GM12878 (cell line): ENCODE measurements at regions not wholly inside any gene's neighbourhood (a gene's known extent, or its start where the extent isn't known, plus 50 kb on each side); places are given as distances from the start of the nearest gene placed in this dataset.

ENCODE experiments used
- ATAC-seq: fragments of 200-7000 bp; cut with Tn5 transposase; 3 replicates; pipeline ENCODE4 v1.9.1; 2020; ENCODE audit warnings: mild to moderate bottlenecking, moderate library complexity
- BruUV-seq: library from RNA; stranded (reverse); fragments of 400-500 nt; replicated peaks from 2 replicates; lab custom pipeline; 2021; lab: Mats Ljungman, UMichigan
- CTCF ChIA-PET: fragments of 300-600 bp; sonication (Branson Sonifier 250); formaldehyde crosslinking; extraction: SDS; loops from one replicate; lab custom pipeline; 2021; ENCODE audit warnings: inconsistent platforms; lab: Yijun Ruan, JAX
- POLR2A ChIA-PET: fragments of 350-600 bp; formaldehyde crosslinking; extraction: SDS; loops from one replicate; lab custom pipeline; 2021; ENCODE audit warnings: inconsistent platforms; lab: Charles Lee
- RAD21 ChIA-PET: fragments of 300-600 bp; sonication (Branson Sonifier 250); formaldehyde crosslinking; loops from one replicate; lab custom pipeline; 2023; ENCODE audit warnings: antibody characterized with exemption; ENCODE audit not compliant: unreplicated experiment; lab: Charles Lee
- SMC1A ChIA-PET: fragments of 300-600 bp; sonication (Branson Sonifier 250); formaldehyde crosslinking; loops from one replicate; lab custom pipeline; 2023; ENCODE audit not compliant: unreplicated experiment, uncharacterized antibody; lab: Charles Lee
- DNase-seq: peaks from one replicate; pipeline ENCODE4 v3.0.0-alpha.2; 2011; ENCODE audit warnings: low read depth, low spot score
- FAIRE-seq: peaks from 3 replicates; lab custom pipeline; 2011; peaks lifted over from hg19 to GRCh38; lab: Jason Lieb, UNC
- H2AFZ ChIP-seq: 2 replicates; pipeline ENCODE4 v1.6.0; 2011; ENCODE audit warnings: low read depth, low read length, control low read depth; ENCODE audit not compliant: control insufficient read depth
- H3K27ac ChIP-seq: 2 replicates; pipeline ENCODE4 v1.5.1; 2011; ENCODE audit warnings: control low read depth; ENCODE audit not compliant: control insufficient read depth, insufficient read depth
- H3K27me3 ChIP-seq, 2 experiments: replicated peaks in 1 of 2; 2 replicates each; pipeline versions ENCODE4 v1.6.0 to v1.6.1; 2011; ENCODE audit warnings: low read length in 1 of 2; ENCODE audit not compliant: control insufficient read depth in 2 of 2, insufficient read depth in 2 of 2
- H3K36me3 ChIP-seq, 2 experiments: 2 replicates each; pipeline ENCODE4 v1.5.1; 2011; ENCODE audit warnings: low read length in 1 of 2; ENCODE audit not compliant: control insufficient read depth in 2 of 2, insufficient read depth in 2 of 2
- H3K4me1 ChIP-seq: 2 replicates; pipeline ENCODE4 v1.6.1; 2011; ENCODE audit warnings: mild to moderate bottlenecking, low read length, moderate library complexity, mixed read lengths; ENCODE audit not compliant: control insufficient read depth, insufficient read depth
- H3K4me2 ChIP-seq: 2 replicates; pipeline ENCODE4 v1.6.0; 2011; ENCODE audit warnings: control low read depth; ENCODE audit not compliant: control insufficient read depth, insufficient read depth
- H3K4me3 ChIP-seq: fragments of 200-600 bp; sonication (generic); 2 replicates; pipeline ENCODE4 v1.5.1; 2016
- H3K79me2 ChIP-seq: 2 replicates; pipeline ENCODE4 v1.6.0; 2011; ENCODE audit warnings: low read length; ENCODE audit not compliant: control insufficient read depth, insufficient read depth
- H3K9ac ChIP-seq: 2 replicates; pipeline ENCODE4 v1.8.0; 2011; ENCODE audit warnings: low read length, control low read depth, mixed read lengths; ENCODE audit not compliant: control insufficient read depth, insufficient read depth
- H3K9me3 ChIP-seq: replicated peaks from 3 replicates; pipeline ENCODE4 v1.5.1; 2011; ENCODE audit warnings: mild to moderate bottlenecking, low read length; ENCODE audit not compliant: control insufficient read depth, insufficient read depth
- H4K20me1 ChIP-seq: 2 replicates; pipeline ENCODE4 v1.6.0; 2011; ENCODE audit not compliant: control insufficient read depth, insufficient read depth
- BRCA1 ChIP-seq: IDR thresholded peaks from 2 replicates; pipeline ENCODE4 v1.6.1; 2011; ENCODE audit warnings: low read depth, low read length, improper control_type of control experiment
- CBX5 ChIP-seq: sonication (generic); IDR thresholded peaks from 2 replicates; pipeline ENCODE4 v1.6.1; 2016; ENCODE audit warnings: low read depth, moderate library complexity, mild to moderate bottlenecking, inconsistent platforms
- POLR2AphosphoS5 ChIP-seq: IDR thresholded peaks from 2 replicates; pipeline ENCODE4 v1.6.1; 2011; ENCODE audit warnings: mild to moderate bottlenecking, low read length, inconsistent platforms
- TCF7 ChIP-seq: IDR thresholded peaks from 2 replicates; pipeline ENCODE4 v1.6.1; 2014; ENCODE audit warnings: antibody characterized with exemption, borderline replicate concordance
- WRNIP1 ChIP-seq: IDR thresholded peaks from 2 replicates; pipeline ENCODE4 v1.6.1; 2011; ENCODE audit warnings: low read depth, low read length, improper control_type of control experiment, borderline replicate concordance
- ZNF207 ChIP-seq: fragments of 450-650 bp; IDR thresholded peaks from 2 replicates; pipeline ENCODE4 v1.6.1; 2014; ENCODE audit warnings: antibody characterized with exemption, mild to moderate bottlenecking, borderline replicate concordance
- WGBS: methylation state at CpG from one replicate; pipeline ENCODE4 v1.1.6; 2016; ENCODE audit warnings: low lambda C conversion rate; ENCODE audit not compliant: insufficient replicate concordance, insufficient coverage; ENCODE audit errors: missing lambda C conversion rate; 5-methylcytosine and 5-hydroxymethylcytosine counted together
- in situ Hi-C: fragments of 300-500 bp; cut with MboI; formaldehyde crosslinking; loops from 9 replicates; pipeline ENCODE4 v1.14.3; 2018; ENCODE audit warnings: mixed read lengths
- intact Hi-C: fragments of 100-400 bp; cut with micrococcal nuclease; formaldehyde crosslinking; loops from one replicate; pipeline ENCODE4 v1.14.2; 2022; ENCODE audit not compliant: unreplicated experiment
- TF ChIP-seq, protein P1 (sequence below): fragments of 450-650 bp; IDR thresholded peaks from 2 replicates; pipeline ENCODE4 v1.6.1; 2018; ENCODE audit warnings: borderline replicate concordance, mild to moderate bottlenecking; ENCODE audit not compliant: partially characterized antibody

DNA sequence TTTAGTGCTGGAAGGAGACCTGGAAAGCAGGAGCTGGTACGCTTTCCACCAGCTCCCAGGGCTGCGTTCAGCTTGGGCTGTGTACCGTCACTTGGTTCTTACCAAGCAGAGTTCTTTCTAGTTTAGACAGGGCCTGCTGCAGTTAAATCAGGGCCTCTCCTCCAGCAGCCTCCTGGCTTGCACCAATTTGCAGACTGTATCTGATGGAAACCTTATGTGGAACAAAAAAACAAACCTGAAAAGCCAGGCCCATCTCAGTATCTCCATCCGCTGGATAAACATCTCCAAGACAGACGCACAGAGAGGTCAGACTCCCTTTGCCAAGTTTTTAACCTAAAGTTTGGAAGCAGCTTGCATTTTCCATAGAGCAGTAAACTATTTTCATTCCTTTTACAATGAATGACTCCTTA, 288.6 kb upstream of the SORL1-AS1 start:
- CTCF ChIA-PET, result no interaction called here
- H3K79me2 ChIP-seq, result no peaks in the 10 kb centered on the region
- no peak overlapping the region for H2AFZ ChIP-seq
- intact Hi-C loops, result no loop called here
- no peak overlapping the region for H3K27ac ChIP-seq
- DNase-seq, result no peak
- no peaks in the 10 kb centered on the region for H3K36me3 ChIP-seq
- in situ Hi-C loops, result no loop called here
- H4K20me1 ChIP-seq, result no peaks in the 10 kb centered on the region
- ATAC-seq, result no peak
- RAD21 ChIA-PET, result no interaction called here
- H3K4me1 ChIP-seq, result no peaks in the 10 kb centered on the region
- TF ChIP-seq, protein P1, sequence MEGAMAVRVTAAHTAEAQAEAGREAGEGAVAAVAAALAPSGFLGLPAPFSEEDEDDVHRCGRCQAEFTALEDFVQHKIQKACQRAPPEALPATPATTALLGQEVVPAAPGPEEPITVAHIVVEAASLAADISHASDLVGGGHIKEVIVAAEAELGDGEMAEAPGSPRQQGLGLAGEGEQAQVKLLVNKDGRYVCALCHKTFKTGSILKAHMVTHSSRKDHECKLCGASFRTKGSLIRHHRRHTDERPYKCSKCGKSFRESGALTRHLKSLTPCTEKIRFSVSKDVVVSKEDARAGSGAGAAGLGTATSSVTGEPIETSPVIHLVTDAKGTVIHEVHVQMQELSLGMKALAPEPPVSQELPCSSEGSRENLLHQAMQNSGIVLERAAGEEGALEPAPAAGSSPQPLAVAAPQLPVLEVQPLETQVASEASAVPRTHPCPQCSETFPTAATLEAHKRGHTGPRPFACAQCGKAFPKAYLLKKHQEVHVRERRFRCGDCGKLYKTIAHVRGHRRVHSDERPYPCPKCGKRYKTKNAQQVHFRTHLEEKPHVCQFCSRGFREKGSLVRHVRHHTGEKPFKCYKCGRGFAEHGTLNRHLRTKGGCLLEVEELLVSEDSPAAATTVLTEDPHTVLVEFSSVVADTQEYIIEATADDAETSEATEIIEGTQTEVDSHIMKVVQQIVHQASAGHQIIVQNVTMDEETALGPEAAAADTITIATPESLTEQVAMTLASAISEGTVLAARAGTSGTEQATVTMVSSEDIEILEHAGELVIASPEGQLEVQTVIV, result no peak
- TF ChIP-seq ZNF207 (no peak), BRCA1 (no peak), CBX5 (no peak), POLR2AphosphoS5 (no peak)
- BruUV-seq, result no TSS peak
- POLR2A ChIA-PET, result no interaction called here
- peaks cover 1% of the 10 kb centered on the region for H3K9me3 ChIP-seq
- no peaks in the 10 kb centered on the region for H3K27me3 ChIP-seq
- H3K9ac ChIP-seq, result no peak overlapping the region
- no peak overlapping the region for H3K4me2 ChIP-seq
- no peak for FAIRE-seq
- SMC1A ChIA-PET, result no interaction called here
- no peak overlapping the region for H3K4me3 ChIP-seq
- WGBS, result 65% methylated on average over 5 of the region's 5 CpGs

DNA sequence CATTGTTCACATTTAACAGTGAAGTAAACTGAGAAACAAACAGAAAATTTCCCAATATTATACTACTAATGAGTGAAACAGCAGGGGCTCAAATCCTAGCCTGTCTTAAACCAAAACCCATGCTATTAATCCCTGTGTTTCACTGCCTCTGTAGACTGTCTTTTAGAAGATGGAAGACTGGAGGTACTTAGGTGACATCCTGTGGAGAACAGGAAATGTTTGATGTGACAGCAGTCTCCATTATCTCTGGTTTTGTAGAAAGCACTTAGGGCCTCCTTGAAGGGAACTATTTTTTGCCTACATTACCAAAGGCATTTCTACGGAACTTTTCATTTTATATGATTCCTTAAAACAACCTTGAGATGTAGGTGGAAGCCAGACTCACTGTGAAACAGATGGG, 288.1 kb upstream of the SORL1-AS1 start:
- ChIA-PET POLR2A (no interaction called here), SMC1A (no interaction called here)
- WGBS, result 0% methylated on average over 1 of the region's 1 CpG

More for the DNA sequence above, 288.1 kb upstream of the SORL1-AS1 start:
- BruUV-seq, result no TSS peak
- no peaks in the 10 kb centered on the region for H3K36me3 ChIP-seq
- peaks cover 1% of the 10 kb centered on the region for H3K9me3 ChIP-seq
- intact Hi-C loops, result no loop called here
- no peaks in the 10 kb centered on the region for H3K27me3 ChIP-seq
- no peak overlapping the region for H3K4me2 ChIP-seq
- H3K9ac ChIP-seq, result no peak overlapping the region
- no peak for ATAC-seq
- H3K4me1 ChIP-seq, result no peaks in the 10 kb centered on the region
- CTCF ChIA-PET, result no interaction called here
- in situ Hi-C loops, result no loop called here
- H3K79me2 ChIP-seq, result no peaks in the 10 kb centered on the region
- H3K4me3 ChIP-seq, result no peak overlapping the region
- TF ChIP-seq TCF7 (no peak), WRNIP1 (no peak)
- no peak for DNase-seq
- no peak for FAIRE-seq
- no peak overlapping the region for H2AFZ ChIP-seq
- RAD21 ChIA-PET, result no interaction called here
- H4K20me1 ChIP-seq, result no peaks in the 10 kb centered on the region
- no peak overlapping the region for H3K27ac ChIP-seq
